ENCODE measurements at regions not wholly inside any gene's neighbourhood (a gene's known extent, or its start where the extent isn't known, plus 50 kb on each side); places are given as distances from the start of the nearest gene placed in this dataset.

DNA sequence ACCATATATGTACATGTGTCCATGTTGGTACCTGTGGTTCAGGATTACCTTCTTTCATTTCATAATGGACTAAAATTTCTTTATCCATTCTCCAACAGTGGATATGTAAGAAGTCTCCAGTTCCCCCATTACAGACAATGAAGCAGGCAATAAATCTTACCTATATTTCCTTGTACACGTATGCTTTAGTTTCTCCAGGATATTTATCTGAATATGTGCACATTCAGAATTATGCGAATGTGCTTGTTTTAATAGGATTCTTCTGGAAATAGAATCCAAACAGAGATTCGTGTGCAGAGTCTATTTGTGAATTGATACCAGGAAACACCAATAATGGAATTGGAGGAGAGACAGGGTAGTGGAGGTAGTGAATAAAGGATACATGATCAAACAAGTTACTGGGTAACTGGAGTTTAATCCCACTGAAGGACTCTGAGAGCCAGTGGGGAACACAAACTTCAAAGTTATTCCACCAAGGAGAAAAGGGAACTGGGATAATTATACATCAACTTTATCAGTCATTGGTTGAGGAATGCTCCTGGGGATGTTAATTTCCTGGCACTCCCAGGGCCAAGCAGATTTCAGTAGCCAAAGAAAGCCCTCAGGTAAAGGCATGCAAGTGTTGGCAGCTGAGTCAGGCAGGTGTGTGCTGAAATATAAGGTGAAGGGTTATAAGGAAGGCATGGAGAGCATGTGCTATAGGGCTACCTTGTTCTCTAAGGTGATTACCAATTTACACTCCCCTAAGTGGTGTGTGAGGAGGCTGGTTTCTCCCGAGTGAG is 374.9 kb upstream of the PBX1 start:
- no peak for DNase-seq

DNA sequence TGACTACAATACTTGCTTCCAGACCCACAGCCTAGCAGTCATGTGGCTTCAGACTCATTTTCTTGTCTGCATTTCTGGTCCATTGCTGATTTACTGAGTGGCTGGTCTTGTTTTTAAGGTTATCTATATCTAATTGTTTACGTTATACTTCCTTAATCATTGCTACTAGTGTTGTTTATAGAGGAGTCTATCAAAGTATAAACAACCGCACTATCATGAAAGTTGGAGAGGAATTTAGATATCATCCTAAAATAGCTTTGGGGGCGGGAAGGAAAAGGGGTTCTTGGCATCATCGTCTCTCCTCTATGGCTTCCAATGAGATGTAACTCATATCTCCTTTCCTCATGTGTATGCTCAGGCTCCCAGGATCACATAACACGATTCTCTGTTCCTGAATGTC is 372.1 kb upstream of the PBX1 start:
- DNase-seq, result no peak

DNA sequence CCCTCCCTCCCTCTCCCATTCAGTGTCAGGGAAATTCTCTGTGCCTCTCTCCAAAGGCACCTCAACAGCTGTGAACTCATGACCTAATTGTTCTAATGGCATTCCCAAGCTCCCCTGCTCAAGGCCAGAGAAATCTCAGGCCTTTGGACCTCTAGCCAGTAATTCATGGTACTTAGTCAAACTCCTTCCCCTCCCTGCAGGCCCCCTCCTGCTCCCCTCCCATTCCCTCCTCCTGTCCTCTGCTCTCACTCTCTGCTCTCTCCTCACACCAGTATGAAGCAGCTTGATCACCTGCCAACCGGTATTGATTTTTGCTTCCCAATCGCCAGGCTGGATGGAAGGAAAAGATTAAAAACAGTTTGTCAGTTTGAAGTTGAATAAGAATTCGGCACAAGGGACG is 370.5 kb upstream of the PBX1 start:
- DNase-seq, result no peak

DNA sequence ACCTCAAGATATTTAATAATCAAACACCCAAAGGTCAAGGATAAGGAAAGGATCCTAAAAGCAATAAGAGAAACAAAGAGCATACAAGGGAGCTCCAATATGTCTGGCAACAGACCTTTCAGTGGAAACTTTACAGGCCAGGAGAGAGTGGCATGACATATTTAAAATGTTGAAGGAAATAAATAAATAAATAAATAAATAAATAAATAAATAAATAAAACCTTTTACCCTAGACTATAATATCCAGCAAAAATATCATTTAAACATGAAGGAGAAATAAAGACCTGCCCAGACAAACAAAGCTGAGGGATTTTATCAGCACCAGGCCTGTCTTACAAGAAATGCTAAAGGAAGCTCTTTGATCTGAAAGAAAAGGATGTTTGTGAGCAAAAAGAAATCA is 367.8 kb upstream of the PBX1 start:
- DNase-seq, result no peak

DNA sequence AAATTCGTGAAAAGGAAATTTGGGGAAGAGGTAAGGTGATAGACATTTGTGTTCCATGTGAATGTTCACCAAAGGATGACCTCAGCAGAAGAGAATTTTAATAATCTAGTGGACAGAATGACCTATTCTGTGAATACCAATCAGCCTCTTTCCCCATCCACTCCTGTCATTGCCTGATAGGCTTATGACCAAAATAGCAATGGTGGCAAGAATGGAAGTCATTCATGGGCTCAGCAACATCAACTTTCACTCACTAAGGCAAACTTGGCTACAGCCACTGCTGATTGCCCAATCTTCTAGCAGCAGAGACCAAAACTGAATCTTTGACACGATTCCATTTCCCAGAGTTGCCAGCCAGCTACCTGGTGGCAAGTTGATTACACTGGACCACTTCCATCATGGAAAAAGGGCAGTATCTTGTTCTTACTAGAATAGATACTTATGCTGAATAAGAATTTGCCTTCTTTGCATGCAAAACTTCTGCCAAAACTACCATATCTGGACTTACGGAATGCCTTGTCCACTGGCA is 348.7 kb upstream of the PBX1 start:
- no peak for DNase-seq

DNA sequence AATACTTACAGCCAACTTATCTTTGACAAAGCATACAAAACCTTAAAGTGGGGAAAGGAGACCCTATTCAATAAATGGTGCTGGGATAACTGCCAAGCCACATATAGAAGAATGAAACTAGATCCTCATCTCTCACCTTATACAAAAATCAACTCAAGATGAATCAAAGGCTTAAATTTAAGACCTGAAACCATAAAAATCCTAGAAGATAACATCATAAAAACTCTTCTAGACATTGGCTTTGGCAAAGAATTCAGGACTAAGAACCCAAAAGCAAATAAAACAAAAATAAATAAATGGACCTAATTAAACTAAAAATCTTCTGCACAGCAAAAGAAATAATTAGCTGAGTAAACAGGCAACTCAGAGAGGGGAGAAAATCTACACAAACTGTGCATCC is 335.6 kb upstream of the PBX1 start:
- DNase-seq, result no peak

DNA sequence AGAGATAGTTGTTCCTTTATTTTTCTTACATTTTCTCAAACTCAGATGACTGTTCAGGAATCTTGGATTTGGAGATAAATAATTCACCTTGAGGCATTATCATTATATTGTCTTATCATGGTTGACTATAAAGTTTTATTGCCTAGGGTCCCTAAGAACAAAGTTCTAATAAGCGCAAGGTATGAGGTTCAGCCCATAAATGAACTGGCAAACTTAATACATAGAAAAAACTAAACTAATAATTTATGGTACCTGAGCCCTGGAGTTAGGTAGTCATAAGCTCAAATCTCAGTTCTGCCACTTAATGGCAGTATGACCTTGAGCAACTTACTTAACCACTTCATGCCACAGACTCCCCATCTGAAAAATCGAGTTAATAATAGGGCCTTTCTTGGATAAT is 334.0 kb upstream of the PBX1 start:
- DNase-seq, result no peak

DNA sequence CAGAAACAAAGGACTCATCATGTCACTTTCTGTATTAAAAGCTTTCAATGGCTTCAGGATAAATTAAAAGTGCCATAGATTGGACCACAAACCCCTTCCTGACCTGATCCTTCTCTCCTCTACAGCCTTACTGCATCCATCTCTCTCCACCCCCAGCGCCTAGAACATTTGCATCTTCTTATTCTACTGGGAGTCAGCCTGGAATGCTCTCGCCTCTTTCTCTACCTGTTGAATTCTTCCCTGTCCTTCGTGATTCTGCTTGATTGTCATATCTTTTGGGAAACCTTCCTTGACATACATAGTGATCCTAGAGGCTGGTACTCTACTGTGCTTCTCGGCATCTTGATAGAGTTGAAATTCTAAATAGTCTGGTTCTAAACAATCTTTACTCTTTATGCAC is 332.0 kb upstream of the PBX1 start:
- DNase-seq, result no peak

DNA sequence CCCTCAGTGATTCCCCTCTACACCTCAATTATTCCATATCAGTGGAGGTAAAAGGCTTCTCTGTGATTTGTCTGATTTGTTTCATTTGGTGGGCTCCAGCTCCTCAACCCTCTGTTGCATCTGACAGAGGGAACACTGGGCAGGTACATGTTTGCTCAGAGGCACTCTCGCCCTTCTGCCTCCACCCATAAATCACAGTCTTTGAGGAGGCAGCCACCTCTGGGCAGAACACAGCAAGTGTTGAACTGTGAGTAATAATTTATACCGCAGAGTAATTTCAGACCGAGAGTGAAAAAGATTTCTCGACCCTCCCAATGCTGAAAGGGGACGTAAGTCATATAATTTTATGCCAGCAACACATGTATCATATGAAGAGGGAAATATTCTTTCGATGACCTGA is 330.1 kb upstream of the PBX1 start:
- DNase-seq, result no peak

DNA sequence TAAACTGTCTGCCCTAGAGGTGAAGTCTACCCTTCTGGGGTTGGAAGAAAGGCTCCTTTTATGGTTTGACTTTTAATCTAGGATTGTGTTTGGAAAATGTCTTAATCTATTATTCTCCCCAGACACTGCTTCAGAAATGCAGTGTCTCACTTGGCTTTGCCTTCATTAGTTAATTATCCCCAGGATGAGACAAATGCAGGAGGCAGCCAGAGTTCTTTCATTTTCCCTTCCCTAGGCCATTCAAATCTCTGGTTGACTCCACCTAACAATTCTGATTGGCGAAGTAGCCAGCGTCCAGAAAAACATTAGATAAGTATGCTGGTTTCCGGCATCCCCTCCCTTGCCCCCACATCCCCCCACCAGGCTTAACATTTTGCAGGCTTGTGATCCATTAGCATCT is 325.8 kb upstream of the PBX1 start:
- DNase-seq, result no peak

DNA sequence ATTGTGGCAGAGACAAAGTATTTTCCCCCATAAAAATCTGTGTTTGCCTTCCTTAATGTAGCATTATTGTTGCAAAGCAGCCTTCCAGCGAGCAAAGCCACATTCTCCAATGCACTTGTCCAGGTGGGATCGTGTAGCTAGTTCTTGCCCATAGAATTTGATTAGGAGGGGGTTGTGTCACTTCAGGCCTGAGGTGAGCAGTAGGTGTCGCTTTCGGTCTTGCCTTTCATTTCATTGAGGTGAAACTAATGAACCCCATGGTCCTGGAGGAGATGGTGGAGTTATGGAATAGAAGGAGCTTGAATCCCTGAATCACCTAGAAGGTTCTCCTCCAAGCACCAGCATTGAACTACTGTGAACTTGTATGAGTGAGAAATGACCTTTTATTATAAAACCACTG is 318.9 kb upstream of the PBX1 start:
- DNase-seq, result no peak

DNA sequence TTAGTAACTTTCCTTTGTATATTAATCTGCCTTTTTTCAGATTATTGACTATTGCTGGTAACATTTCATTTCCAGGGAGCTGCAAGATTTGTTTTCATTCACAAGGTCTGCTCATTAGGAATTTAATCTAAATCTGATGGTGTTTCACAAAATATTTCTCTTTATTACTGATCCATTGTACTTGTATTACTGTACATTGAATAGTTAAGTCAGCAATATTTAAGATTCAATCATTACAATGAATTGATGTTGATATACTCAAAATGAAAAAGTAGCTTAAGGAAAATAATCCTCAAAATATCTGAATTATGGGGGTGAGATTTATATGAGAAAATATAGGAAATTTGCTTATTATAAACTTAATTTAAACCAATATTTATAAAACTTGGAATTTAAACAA is 308.6 kb upstream of the PBX1 start:
- no peak for DNase-seq

DNA sequence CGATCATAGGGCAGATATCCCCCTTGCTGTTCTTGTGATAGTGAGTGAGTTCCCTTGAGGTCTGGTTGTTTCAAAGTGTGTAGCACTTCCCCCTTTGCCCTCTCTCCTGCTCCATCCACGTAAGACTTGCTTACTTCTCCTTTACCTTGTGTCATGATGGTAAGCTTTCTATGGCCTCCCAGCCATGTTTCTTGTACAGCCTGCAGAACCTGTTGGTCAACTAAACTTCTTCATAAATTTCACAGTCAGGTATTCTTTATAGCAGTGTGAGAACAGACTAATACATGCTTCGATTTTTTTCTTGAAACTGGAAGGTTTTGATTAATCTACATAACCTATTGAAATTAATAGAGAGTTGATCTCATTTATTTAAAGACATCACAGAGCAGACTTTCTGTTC is 302.5 kb upstream of the PBX1 start:
- DNase-seq, result no peak

DNA sequence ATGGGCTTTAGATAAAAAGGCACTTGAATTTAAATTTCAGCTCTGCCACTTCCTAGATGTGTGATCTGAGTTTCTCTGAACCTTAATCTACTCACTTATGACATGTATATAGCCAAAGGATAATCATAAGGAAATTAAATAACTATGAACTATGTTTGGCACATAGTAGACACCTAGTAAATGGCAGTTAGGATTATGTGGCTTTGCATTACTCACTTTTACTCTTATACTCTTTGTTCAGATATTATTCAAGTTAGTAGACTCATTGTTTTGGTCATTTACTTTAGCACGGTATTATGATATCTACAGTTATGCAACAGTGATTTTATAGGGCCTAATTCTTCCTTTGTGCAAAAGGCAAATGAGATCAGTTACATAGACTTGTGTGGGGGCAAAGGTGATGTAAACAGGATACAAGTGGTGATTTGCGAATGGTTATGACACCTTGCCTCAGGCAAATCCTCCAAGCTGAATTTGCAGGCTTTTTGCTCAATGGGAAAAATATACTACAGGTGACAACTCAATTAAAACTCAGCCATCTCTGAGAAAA is 297.2 kb upstream of the PBX1 start:
- DNase-seq, result no peak

DNA sequence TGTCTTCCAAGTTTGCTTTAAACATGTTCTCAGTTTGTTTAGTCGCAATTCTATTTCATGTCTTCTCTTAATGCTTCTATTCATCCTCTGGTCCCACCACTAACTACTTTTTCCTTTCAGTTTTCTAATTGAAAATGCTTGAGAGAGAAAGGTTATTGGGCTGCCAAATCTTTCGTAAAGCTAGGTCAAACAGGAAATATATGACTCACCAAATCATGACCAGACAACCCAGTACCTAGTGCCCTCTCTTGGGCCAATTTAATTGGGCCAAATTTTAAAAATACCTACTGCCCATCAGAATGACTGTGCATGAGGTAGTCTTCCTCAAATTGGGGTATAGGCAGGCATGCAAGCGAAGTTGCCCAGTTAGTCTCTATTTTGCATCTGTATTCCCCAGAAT is 295.4 kb upstream of the PBX1 start:
- no peak for DNase-seq

DNA sequence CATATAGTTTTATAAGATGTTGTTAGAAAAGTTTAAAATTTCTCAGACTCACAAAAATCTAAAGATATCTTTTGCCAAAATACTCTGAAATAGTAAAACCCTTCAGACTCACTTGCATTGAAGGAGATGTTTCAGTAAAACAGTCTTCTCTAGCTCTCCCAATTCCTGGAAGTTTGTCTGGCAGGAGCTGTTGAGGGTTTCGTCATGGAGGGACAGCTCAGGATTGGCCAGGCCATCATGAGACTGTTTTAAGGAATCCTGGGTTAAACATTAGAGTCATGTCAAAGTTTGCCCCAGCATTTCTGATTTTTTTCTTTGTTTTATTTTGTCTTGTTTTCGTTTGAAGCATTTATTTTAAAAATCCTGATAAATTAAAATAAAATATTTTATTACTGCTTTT is 293.8 kb upstream of the PBX1 start:
- no peak for DNase-seq

DNA sequence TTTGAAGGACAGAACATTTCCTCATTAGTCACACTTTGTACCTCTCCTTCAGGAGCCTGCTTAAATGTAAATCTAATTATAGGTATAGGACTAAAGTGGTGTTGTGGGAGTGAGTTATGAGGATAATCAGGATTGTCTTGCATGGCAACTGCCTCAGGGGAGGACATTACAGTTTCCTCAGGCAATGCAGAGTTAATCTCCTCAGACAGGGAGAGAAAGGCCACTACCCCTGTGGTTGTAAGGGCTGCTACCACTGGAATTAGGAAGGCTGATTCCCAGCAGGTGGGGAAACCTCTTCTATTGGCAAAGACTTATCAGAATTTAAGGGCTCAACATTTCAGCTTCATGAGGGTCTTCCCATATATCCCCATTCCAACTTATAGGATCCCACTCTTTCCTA is 286.8 kb upstream of the PBX1 start:
- DNase-seq, result no peak

DNA sequence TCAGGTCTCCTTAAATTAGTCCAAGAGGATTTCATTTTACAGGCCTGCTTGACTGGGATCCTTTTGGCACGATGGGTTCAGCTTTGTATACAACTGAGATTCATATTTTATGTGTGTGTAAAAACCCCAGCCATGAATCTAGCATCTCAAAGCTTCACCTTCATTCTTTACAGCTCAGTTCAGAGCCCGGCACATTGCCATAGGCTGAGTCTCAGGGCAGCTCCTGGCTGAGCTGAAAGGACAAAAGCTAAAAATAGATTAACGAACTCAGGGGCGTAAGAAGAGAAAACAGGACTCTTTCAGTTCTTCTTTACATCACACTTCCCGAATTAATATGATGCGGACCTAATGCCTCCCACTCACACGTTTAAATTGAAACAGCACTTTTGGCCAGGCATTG is 262.8 kb upstream of the PBX1 start:
- no peak for DNase-seq

DNA sequence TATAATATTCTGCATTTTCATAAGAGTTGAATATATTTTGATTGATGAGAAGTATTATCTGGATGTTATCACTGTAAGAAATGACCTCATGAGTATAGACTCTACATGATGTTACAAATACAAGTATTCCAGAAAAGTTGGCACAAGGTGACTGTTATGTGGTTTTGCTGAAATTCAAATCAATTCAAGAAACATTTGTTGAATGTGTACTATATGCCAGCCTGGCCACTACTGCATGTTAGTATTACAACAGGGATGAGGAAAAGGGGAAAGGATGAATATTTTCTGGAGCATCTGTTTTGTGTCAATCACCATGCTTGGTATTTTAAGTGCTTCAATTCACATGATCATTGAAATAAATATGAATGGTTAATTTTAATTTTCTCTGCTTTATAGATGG is 250.9 kb upstream of the PBX1 start:
- no peak for DNase-seq

DNA sequence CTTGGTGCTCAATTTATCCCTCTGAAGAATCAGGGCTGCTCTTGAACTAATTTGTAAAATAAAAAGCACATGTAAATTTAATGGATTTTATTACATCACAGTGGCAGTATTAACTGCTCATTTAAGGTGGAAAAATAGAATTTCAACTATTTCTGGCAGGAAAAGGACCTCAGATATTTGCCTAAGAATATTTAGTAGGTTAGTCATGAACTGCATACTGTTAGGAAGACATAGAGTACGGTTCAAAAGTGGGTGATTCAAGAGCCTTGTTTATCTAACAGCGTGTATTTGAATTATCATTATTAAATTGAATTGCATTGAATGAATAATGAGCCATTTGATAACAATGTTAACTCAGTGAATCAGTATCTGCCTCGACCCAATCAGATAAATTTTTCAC is 248.8 kb upstream of the PBX1 start:
- DNase-seq, result no peak

DNA sequence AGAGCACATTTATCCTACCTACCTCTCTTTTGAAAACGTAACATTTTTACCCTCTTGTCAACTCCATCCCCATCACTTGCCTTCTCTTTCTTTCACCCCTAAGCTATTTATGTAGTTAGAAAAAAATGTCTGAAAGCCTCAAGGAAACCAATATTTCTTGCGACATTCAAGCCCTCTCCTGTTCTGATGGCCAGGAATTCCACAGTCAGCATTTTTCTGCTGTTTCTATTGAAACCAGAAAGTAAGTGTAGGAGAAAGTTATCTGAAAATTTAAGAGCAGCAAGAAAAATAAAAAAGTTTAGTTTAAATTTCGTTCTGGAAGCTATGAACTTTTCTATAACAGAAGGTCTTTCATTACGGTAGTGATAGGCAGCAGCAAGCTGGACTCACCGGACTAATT is 247.6 kb upstream of the PBX1 start:
- DNase-seq, result no peak

DNA sequence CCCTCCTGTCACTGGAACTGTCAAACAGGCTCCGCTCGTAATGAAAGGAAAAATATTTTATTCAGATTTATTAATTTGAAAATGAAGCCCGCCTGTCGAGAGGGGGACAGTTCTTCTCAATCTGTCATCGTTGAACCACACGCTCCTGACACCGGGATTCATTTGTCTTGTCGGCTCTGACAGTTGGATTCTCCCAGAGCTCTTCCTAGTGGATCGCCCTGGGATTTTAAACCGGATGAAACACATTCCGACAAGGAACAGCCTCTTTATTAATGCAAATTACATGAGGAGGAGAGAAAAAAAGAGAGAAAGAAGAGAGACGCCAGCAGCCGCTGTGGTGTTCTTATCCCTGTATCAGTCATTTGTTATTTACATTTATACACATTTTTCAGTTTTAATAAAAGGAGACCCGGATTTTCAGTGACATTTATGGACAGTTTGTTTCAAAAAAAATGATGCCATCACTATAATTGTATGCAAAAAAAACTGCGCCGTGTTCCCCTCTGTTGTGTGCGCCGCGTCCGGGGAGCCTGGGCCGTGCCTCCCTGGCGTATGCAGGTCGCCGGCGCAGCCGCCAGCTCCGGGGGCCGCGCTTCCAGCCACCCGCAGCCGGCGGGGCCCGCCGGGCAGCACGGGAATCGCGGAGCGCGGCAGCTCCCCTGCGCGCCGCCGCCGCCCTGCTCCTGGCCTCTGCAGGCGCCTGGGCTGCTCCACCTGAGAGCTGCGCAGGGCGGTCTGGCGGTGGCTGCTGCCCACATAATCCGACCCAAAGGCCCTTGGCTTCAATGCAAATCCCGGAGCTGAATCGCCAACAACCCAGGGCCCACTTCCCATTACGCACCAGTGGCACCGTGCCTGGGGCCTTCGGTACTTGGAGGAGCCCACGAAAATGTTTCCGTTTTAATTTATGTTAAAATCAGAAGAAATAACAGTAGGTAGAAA is 237.9 kb upstream of the PBX1 start:
- DNase-seq, result no peak

DNA sequence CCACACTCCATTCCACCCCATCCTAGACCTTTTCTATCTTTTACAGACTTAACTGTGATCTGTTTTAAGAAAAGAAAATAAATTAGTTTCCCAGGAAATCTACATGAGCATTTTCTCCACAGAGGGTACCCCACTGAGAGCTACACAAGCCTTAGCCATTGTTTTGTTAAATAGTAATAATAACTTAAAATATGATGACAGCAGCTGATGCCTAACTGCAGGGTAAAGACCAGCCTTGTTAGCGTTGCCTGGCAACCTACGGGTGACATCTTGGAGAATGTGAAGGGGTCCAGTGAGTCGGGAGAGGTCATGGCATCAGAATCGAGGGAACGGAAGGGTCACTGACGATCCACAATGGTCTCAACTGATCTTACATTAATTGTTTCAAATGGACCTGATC is 233.2 kb upstream of the PBX1 start:
- DNase-seq, result no peak

DNA sequence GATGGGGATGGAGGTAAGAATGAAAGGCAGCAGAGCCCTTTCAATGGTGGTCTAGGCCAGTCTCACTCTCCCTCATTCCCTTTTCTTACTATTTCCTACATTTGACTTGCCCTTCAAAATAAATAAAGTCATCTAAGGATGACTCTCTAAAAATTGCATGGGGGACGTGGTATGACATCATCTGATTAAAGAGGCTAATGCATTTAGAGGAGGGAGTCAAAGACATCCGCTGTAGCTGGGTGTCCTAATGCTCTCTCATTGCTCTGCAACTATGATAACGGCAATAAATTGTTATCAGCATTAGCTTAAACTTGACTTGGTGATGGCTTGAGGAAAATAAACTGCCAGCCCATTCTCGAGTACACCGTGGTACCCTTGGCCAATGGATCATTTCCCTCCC is 225.6 kb upstream of the PBX1 start:
- DNase-seq, result no peak

Measured in NCI-H1694 (cell line).